Naive thymus-derived CD8-positive, alpha-beta T cell (primary cell): ENCODE measurements at regions not wholly inside any gene's neighbourhood (a gene's known extent, or its start where the extent isn't known, plus 50 kb on each side); places are given as distances from the start of the nearest gene placed in this dataset.

Source experiments
- ATAC-seq, 2 donors: fragments of 150-1000 bp; cut with Tn5 transposase in 1 of 2; sonication (Bioruptor Pico), chemical (Tn5 transposase) in 1 of 2; 1 replicate in 1 of 2; 2 replicates in 1 of 2; pipeline ENCODE4 v1.10.0; 2021; ENCODE audit warnings: mild to moderate bottlenecking in 2 of 2, moderate library complexity in 2 of 2
- POLR2A ChIA-PET: fragments of 350-600 bp; sonication (Branson Sonifier 250); formaldehyde crosslinking; loops from one replicate; lab custom pipeline; 2021; ENCODE audit warnings: antibody characterized with exemption; lab: Charles Lee
- DNase-seq, 10 donors: peaks; one replicate each; pipeline versions ENCODE4 v3.0.0 to v3.0.0-alpha.2; 2020 to 2022
- H3K27ac Mint-ChIP-seq, 10 donors: one replicate each; pipeline ENCODE4 v1.8.0; 2020 to 2022; ENCODE audit warnings: mild to moderate bottlenecking in 10 of 10, mixed read lengths in 10 of 10, moderate library complexity in 4 of 10, inconsistent platforms in 1 of 10
- H3K27me3 Mint-ChIP-seq, 5 donors: one replicate each; pipeline ENCODE4 v1.8.0; 2021 to 2022; ENCODE audit warnings: mixed read lengths in 5 of 5
- H3K36me3 Mint-ChIP-seq, 3 donors: one replicate each; pipeline ENCODE4 v1.8.0; 2020 to 2022; ENCODE audit warnings: mixed read lengths in 3 of 3, mild to moderate bottlenecking in 2 of 3, inconsistent platforms in 1 of 3
- H3K4me1 Mint-ChIP-seq, 4 donors: one replicate each; pipeline ENCODE4 v1.8.0; 2021 to 2022; ENCODE audit warnings: mixed read lengths in 4 of 4
- H3K4me3 Mint-ChIP-seq, 10 donors: one replicate each; pipeline ENCODE4 v1.8.0; 2020 to 2022; ENCODE audit warnings: mild to moderate bottlenecking in 10 of 10, mixed read lengths in 10 of 10, moderate library complexity in 6 of 10, inconsistent platforms in 1 of 10
- H3K9me3 Mint-ChIP-seq, 9 donors: one replicate each; pipeline ENCODE4 v1.8.0; 2020 to 2022; ENCODE audit warnings: mixed read lengths in 9 of 9, mild to moderate bottlenecking in 3 of 9, inconsistent platforms in 1 of 9, moderate library complexity in 1 of 9

GRCh38 chr5:68430279-68430678 lies 214.7 kb downstream of the PIK3R1 start:
- ATAC-seq (no peak), DNase-seq (no peak)
- no peak overlapping the region for H3K4me3 Mint-ChIP-seq
- POLR2A ChIA-PET = no interaction called here
- H3K27ac Mint-ChIP-seq = no peak overlapping the region
- H3K9me3 Mint-ChIP-seq = no peaks in the 10 kb centered on the region
- no peaks in the 10 kb centered on the region for H3K36me3 Mint-ChIP-seq
- H3K27me3 Mint-ChIP-seq = no peaks in the 10 kb centered on the region
- peaks cover 18 to 54% (median 26%) of the 10 kb centered on the region in 4 donors for H3K4me1 Mint-ChIP-seq

GRCh38 chr5:68431186-68431585 lies 215.6 kb downstream of the PIK3R1 start:
- no peak overlapping the region for H3K27ac Mint-ChIP-seq
- H3K36me3 Mint-ChIP-seq = no peaks in the 10 kb centered on the region
- peaks cover 15 to 55% (median 27%) of the 10 kb centered on the region in 4 donors for H3K4me1 Mint-ChIP-seq
- POLR2A ChIA-PET = no interaction called here
- no peaks in the 10 kb centered on the region for H3K27me3 Mint-ChIP-seq
- H3K9me3 Mint-ChIP-seq = no peaks in the 10 kb centered on the region
- no peak overlapping the region for H3K4me3 Mint-ChIP-seq
- no peak for DNase-seq
- no peak for ATAC-seq

GRCh38 chr5:68431601-68432337 lies 216.2 kb downstream of the PIK3R1 start:
- Mint-ChIP-seq H3K27ac (peak overlapping the region in 1 of 10 donors; percentile 39), H3K36me3 (no peaks in the 10 kb centered on the region), H3K27me3 (no peaks in the 10 kb centered on the region), H3K4me1 (peaks cover 13 to 51% (median 26%) of the 10 kb centered on the region in 4 donors), H3K9me3 (no peaks in the 10 kb centered on the region), H3K4me3 (no peak overlapping the region)
- no peak for DNase-seq
- no peak for ATAC-seq
- POLR2A ChIA-PET = no interaction called here

- peak overlapping the region in 2 of 10 donors; percentile 19 for H3K27ac Mint-ChIP-seq
- ATAC-seq (no peak), DNase-seq (no peak)
- POLR2A ChIA-PET = interaction anchor here (1.6 kb wide), 1 partner anchor 8 kb away, joined by 4 read pairs; no protein-coding TSS in a partner anchor
- H3K4me3 Mint-ChIP-seq = no peak overlapping the region
- H3K9me3 Mint-ChIP-seq = no peaks in the 10 kb centered on the region
- no peaks in the 10 kb centered on the region for H3K27me3 Mint-ChIP-seq
- H3K36me3 Mint-ChIP-seq = no peaks in the 10 kb centered on the region
- H3K4me1 Mint-ChIP-seq = peaks cover 13 to 51% (median 26%) of the 10 kb centered on the region in 4 donors
These were observed 217.1 kb downstream of the PIK3R1 start for GRCh38 chr5:68432682-68433081.

- H3K36me3 Mint-ChIP-seq = no peaks in the 10 kb centered on the region
- DNase-seq = no peak
- POLR2A ChIA-PET = interaction anchor here (1.6 to 1.7 kb wide), 2 partner anchors 8 to 217 kb away, joined by 4 to 6 read pairs; no protein-coding TSS in a partner anchor
These were observed 218.0 kb downstream of the PIK3R1 start for GRCh38 chr5:68433526-68433922.

GRCh38 chr5:68433923-68434879 lies 218.6 kb downstream of the PIK3R1 start:
- Mint-ChIP-seq H3K27me3 (no peaks in the 10 kb centered on the region), H3K9me3 (no peaks in the 10 kb centered on the region), H3K27ac (peak overlapping the region in 9 of 10 donors; percentile 57 to 87 (median 74)), H3K4me3 (peak overlapping the region; percentile 64 to 84 (median 74)), H3K36me3 (no peaks in the 10 kb centered on the region), H3K4me1 (peaks cover 13 to 51% (median 26%) of the 10 kb centered on the region in 4 donors)
- peak; percentile 54 to 91 (median 72) for DNase-seq
- POLR2A ChIA-PET = interaction anchor here (1.2 to 1.7 kb wide), 3 partner anchors 9 to 277 kb away, joined by 3 to 6 read pairs (median 4); no protein-coding TSS in a partner anchor
- ATAC-seq = peak; percentile 96 to 97

More at GRCh38 chr5:68433526-68433922, 218.0 kb downstream of the PIK3R1 start:
- peak overlapping the region in 7 of 10 donors; percentile 48 to 87 (median 74) for H3K27ac Mint-ChIP-seq
- peak overlapping the region in 4 of 10 donors; percentile 73 to 80 (median 78) for H3K4me3 Mint-ChIP-seq
- no peak for ATAC-seq
- H3K27me3 Mint-ChIP-seq = no peaks in the 10 kb centered on the region
- H3K9me3 Mint-ChIP-seq = no peaks in the 10 kb centered on the region
- H3K4me1 Mint-ChIP-seq = peaks cover 13 to 51% (median 26%) of the 10 kb centered on the region in 4 donors

- no peaks in the 10 kb centered on the region for H3K9me3 Mint-ChIP-seq
- H3K27me3 Mint-ChIP-seq = peaks cover 0 to 6% (median 0%) of the 10 kb centered on the region in 5 donors
- peak in 1 of 10 donors; percentile 11 for DNase-seq
- H3K27ac Mint-ChIP-seq = peak overlapping the region in 4 of 10 donors; percentile 6 to 78 (median 44)
- H3K36me3 Mint-ChIP-seq = no peaks in the 10 kb centered on the region
- H3K4me3 Mint-ChIP-seq = peak overlapping the region in 3 of 10 donors; percentile 10 to 60 (median 26)
- peaks cover 12 to 51% (median 26%) of the 10 kb centered on the region in 4 donors for H3K4me1 Mint-ChIP-seq
- ATAC-seq = no peak
- POLR2A ChIA-PET = interaction anchor here (1.9 kb wide), 1 partner anchor 220 kb away, joined by 4 read pairs; the partner anchor contains the start of gene PIK3R1
These were observed 220.1 kb downstream of the PIK3R1 start for GRCh38 chr5:68435611-68436010.

- POLR2A ChIA-PET = interaction anchor here (1.9 kb wide), 1 partner anchor 221 kb away, joined by 4 read pairs; the partner anchor contains the start of gene PIK3R1
- Mint-ChIP-seq H3K9me3 (no peaks in the 10 kb centered on the region), H3K36me3 (no peaks in the 10 kb centered on the region), H3K27ac (no peak overlapping the region), H3K4me3 (no peak overlapping the region), H3K4me1 (peaks cover 17 to 50% (median 36%) of the 10 kb centered on the region in 4 donors), H3K27me3 (peaks cover 0 to 6% (median 0%) of the 10 kb centered on the region in 5 donors)
- no peak for DNase-seq
- ATAC-seq = no peak
These were observed 221.3 kb downstream of the PIK3R1 start for GRCh38 chr5:68436686-68437520.

- Mint-ChIP-seq H3K4me3 (no peak overlapping the region), H3K36me3 (no peaks in the 10 kb centered on the region), H3K4me1 (peaks cover 15 to 36% (median 31%) of the 10 kb centered on the region in 4 donors), H3K27me3 (peaks cover 0 to 6% (median 0%) of the 10 kb centered on the region in 5 donors), H3K9me3 (no peaks in the 10 kb centered on the region), H3K27ac (no peak overlapping the region)
- POLR2A ChIA-PET = no interaction called here
- ATAC-seq (no peak), DNase-seq (no peak)
These were observed 223.3 kb downstream of the PIK3R1 start for GRCh38 chr5:68438876-68439275.

- DNase-seq = no peak
- H3K4me3 Mint-ChIP-seq = no peak overlapping the region
- H3K4me1 Mint-ChIP-seq = peaks cover 8 to 23% (median 18%) of the 10 kb centered on the region in 4 donors
- H3K27ac Mint-ChIP-seq = no peak overlapping the region
- POLR2A ChIA-PET = no interaction called here
- no peaks in the 10 kb centered on the region for H3K36me3 Mint-ChIP-seq
- H3K9me3 Mint-ChIP-seq = no peaks in the 10 kb centered on the region
- no peak for ATAC-seq
- H3K27me3 Mint-ChIP-seq = peaks cover 0 to 6% (median 0%) of the 10 kb centered on the region in 5 donors
These were observed 224.7 kb downstream of the PIK3R1 start for GRCh38 chr5:68440245-68440644.

GRCh38 chr5:68440651-68441050 lies 225.1 kb downstream of the PIK3R1 start:
- H3K4me3 Mint-ChIP-seq = no peak overlapping the region
- peaks cover 7 to 19% (median 14%) of the 10 kb centered on the region in 4 donors for H3K4me1 Mint-ChIP-seq
- ATAC-seq = no peak
- H3K36me3 Mint-ChIP-seq = no peaks in the 10 kb centered on the region
- DNase-seq = no peak
- H3K27ac Mint-ChIP-seq = no peak overlapping the region
- no peaks in the 10 kb centered on the region for H3K9me3 Mint-ChIP-seq
- POLR2A ChIA-PET = no interaction called here
- H3K27me3 Mint-ChIP-seq = peaks cover 0 to 6% (median 0%) of the 10 kb centered on the region in 5 donors
